NB4 (cell line): ENCODE measurements at regions not wholly inside any gene's neighbourhood (a gene's known extent, or its start where the extent isn't known, plus 50 kb on each side); places are given as distances from the start of the nearest gene placed in this dataset.

Experiments used
- CTCF ChIP-seq: IDR thresholded peaks from one replicate; pipeline ENCODE4 v1.5.1; 2012; ENCODE audit warnings: low read depth, low read length
- MAX ChIP-seq: IDR thresholded peaks from 2 replicates; pipeline ENCODE4 v1.6.1; 2011; ENCODE audit warnings: low read depth, low read length
- POLR2A ChIP-seq: IDR thresholded peaks from 2 replicates; pipeline ENCODE4 v1.6.1; 2011; ENCODE audit warnings: mild to moderate bottlenecking; ENCODE audit not compliant: insufficient read length; ENCODE audit errors: extremely low read depth

- TF ChIP-seq POLR2A (no peak), CTCF (no peak), MAX (no peak)
Measured at GRCh38 chr15:39131609-39132008, 449.3 kb upstream of the THBS1 start.
